ENCODE measurements at regions not wholly inside any gene's neighbourhood (a gene's known extent, or its start where the extent isn't known, plus 50 kb on each side); places are given as distances from the start of the nearest gene placed in this dataset.

- no peak for DNase-seq (ENCODE audit: low spot score)
- Mint-ChIP-seq H3K27me3 (ENCODE audit: insufficient read depth) (no peaks in the 10 kb centered on the region), H3K36me3 (ENCODE audit: low read depth) (no peaks in the 10 kb centered on the region), H3K4me1 (ENCODE audit: low read depth) (no peaks in the 10 kb centered on the region), H3K4me3 (no peak overlapping the region), H3K9me3 (no peaks in the 10 kb centered on the region), H3K27ac (no peak overlapping the region)
- intact Hi-C loops (cut with micrococcal nuclease): no loop called here
Observed at GRCh38 chr14:44814196-44814595, 147.6 kb downstream of the KLHL28 start.

- H3K36me3 Mint-ChIP-seq (ENCODE audit: low read depth): no peaks in the 10 kb centered on the region
- no peak overlapping the region for H3K4me3 Mint-ChIP-seq
- no peaks in the 10 kb centered on the region for H3K4me1 Mint-ChIP-seq (ENCODE audit: low read depth)
- intact Hi-C loops (cut with micrococcal nuclease): no loop called here
- no peak for DNase-seq (ENCODE audit: low spot score)
- H3K27ac Mint-ChIP-seq: no peak overlapping the region
- H3K27me3 Mint-ChIP-seq (ENCODE audit: insufficient read depth): no peaks in the 10 kb centered on the region
- H3K9me3 Mint-ChIP-seq: no peaks in the 10 kb centered on the region
Observed at GRCh38 chr14:44812672-44813071, 149.1 kb downstream of the KLHL28 start.

DNA sequence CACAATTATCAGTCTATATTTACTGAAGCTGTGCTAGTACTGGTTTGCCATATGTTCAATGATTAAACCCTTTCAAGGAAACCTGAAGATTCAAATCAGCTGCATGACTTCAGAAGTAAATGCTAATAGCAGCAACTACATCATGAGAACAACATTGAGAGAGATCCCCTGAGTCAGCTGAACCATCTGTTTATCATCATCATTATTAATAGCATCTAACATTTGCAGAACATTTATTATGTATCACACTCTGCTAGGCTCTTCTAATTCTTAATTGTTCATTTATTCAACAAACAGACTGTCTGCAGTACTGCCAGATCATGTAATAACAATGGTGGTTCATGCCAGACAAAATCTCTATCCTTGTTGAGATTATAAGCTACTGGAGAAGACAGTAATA is 157.4 kb downstream of the KLHL28 start:
- Mint-ChIP-seq H3K36me3 (ENCODE audit: low read depth) (no peaks in the 10 kb centered on the region), H3K4me3 (no peak overlapping the region), H3K9me3 (no peaks in the 10 kb centered on the region), H3K4me1 (ENCODE audit: low read depth) (no peaks in the 10 kb centered on the region), H3K27ac (no peak overlapping the region), H3K27me3 (ENCODE audit: insufficient read depth) (peaks cover 3% of the 10 kb centered on the region)
- no peak for DNase-seq (ENCODE audit: low spot score)
- intact Hi-C loops (cut with micrococcal nuclease): no loop called here

GRCh38 chr14:44803239-44803905 is 158.4 kb downstream of the KLHL28 start:
- no peak overlapping the region for H3K27ac Mint-ChIP-seq
- H3K4me3 Mint-ChIP-seq: no peak overlapping the region
- H3K36me3 Mint-ChIP-seq (ENCODE audit: low read depth): no peaks in the 10 kb centered on the region
- H3K9me3 Mint-ChIP-seq: no peaks in the 10 kb centered on the region
- H3K27me3 Mint-ChIP-seq (ENCODE audit: insufficient read depth): peaks cover 3% of the 10 kb centered on the region
- no peak for DNase-seq (ENCODE audit: low spot score)
- intact Hi-C loops (cut with micrococcal nuclease): no loop called here
- no peaks in the 10 kb centered on the region for H3K4me1 Mint-ChIP-seq (ENCODE audit: low read depth)

- H3K4me1 Mint-ChIP-seq (ENCODE audit: low read depth): no peaks in the 10 kb centered on the region
- intact Hi-C loops (cut with micrococcal nuclease): no loop called here
- no peaks in the 10 kb centered on the region for H3K36me3 Mint-ChIP-seq (ENCODE audit: low read depth)
- no peak overlapping the region for H3K27ac Mint-ChIP-seq
- peaks cover 3% of the 10 kb centered on the region for H3K27me3 Mint-ChIP-seq (ENCODE audit: insufficient read depth)
- no peaks in the 10 kb centered on the region for H3K9me3 Mint-ChIP-seq
- no peak overlapping the region for H3K4me3 Mint-ChIP-seq
- no peak for DNase-seq (ENCODE audit: low spot score)
Observed at GRCh38 chr14:44798386-44799242, 163.1 kb downstream of the KLHL28 start.

GRCh38 chr14:44795725-44796124 is 166.0 kb downstream of the KLHL28 start:
- no peak for DNase-seq (ENCODE audit: low spot score)
- H3K27me3 Mint-ChIP-seq (ENCODE audit: insufficient read depth): peaks cover 2% of the 10 kb centered on the region
- H3K4me3 Mint-ChIP-seq: no peak overlapping the region
- intact Hi-C loops (cut with micrococcal nuclease): no loop called here
- no peaks in the 10 kb centered on the region for H3K4me1 Mint-ChIP-seq (ENCODE audit: low read depth)
- H3K9me3 Mint-ChIP-seq: no peaks in the 10 kb centered on the region
- H3K27ac Mint-ChIP-seq: no peak overlapping the region
- no peaks in the 10 kb centered on the region for H3K36me3 Mint-ChIP-seq (ENCODE audit: low read depth)

- Mint-ChIP-seq H3K4me3 (no peak overlapping the region), H3K9me3 (no peaks in the 10 kb centered on the region), H3K36me3 (ENCODE audit: low read depth) (no peaks in the 10 kb centered on the region), H3K4me1 (ENCODE audit: low read depth) (no peaks in the 10 kb centered on the region), H3K27me3 (ENCODE audit: insufficient read depth) (peaks cover 2% of the 10 kb centered on the region), H3K27ac (no peak overlapping the region)
- intact Hi-C loops (cut with micrococcal nuclease): no loop called here
- DNase-seq (ENCODE audit: low spot score): no peak
Observed at GRCh38 chr14:44791730-44792129, 170.0 kb downstream of the KLHL28 start.

DNA sequence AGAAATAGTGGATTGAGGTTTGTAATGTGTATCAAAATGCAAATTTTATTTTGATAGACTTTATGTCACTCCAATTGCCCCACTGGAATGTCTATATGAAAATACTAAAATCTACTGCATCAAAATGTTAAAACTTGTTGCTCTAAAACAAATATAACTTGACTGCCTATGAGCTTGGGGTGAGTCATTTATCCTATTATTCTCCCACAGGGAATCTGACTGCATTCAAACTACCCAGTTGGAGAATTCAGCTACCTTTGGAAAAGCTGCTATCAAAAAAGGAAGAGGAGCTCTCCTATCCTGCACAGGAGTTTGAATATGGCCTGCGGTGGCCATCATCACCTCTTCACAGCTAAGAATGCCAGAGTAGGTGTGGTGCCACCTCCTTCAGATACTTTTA is 173.1 kb downstream of the KLHL28 start:
- peaks cover 2% of the 10 kb centered on the region for H3K27me3 Mint-ChIP-seq (ENCODE audit: insufficient read depth)
- DNase-seq (ENCODE audit: low spot score): no peak
- intact Hi-C loops (cut with micrococcal nuclease): no loop called here
- H3K9me3 Mint-ChIP-seq: no peaks in the 10 kb centered on the region
- H3K36me3 Mint-ChIP-seq (ENCODE audit: low read depth): no peaks in the 10 kb centered on the region
- no peak overlapping the region for H3K4me3 Mint-ChIP-seq
- H3K27ac Mint-ChIP-seq: no peak overlapping the region
- H3K4me1 Mint-ChIP-seq (ENCODE audit: low read depth): no peaks in the 10 kb centered on the region

DNA sequence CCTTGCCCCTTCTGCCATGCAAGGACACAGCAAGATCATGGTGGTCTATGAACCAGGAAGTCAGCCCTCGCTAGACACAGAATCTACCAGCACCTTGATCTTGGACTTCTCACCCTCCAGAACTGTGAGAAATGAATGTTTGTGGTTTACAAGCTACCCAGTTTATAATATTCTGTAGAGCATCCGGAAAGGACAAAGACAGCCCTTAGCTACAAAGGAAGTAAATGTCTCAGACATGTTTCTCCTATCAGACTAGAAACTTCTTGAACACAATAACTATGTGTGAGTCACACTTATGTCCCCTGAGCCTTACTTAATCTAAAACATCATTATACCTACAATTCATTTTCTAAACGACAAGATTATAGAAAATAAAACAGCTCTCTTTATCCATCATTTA is 176.7 kb downstream of the KLHL28 start:
- Mint-ChIP-seq H3K9me3 (no peaks in the 10 kb centered on the region), H3K27ac (no peak overlapping the region), H3K4me3 (no peak overlapping the region), H3K36me3 (ENCODE audit: low read depth) (no peaks in the 10 kb centered on the region), H3K27me3 (ENCODE audit: insufficient read depth) (no peaks in the 10 kb centered on the region), H3K4me1 (ENCODE audit: low read depth) (no peaks in the 10 kb centered on the region)
- DNase-seq (ENCODE audit: low spot score): no peak
- intact Hi-C loops (cut with micrococcal nuclease): no loop called here

DNA sequence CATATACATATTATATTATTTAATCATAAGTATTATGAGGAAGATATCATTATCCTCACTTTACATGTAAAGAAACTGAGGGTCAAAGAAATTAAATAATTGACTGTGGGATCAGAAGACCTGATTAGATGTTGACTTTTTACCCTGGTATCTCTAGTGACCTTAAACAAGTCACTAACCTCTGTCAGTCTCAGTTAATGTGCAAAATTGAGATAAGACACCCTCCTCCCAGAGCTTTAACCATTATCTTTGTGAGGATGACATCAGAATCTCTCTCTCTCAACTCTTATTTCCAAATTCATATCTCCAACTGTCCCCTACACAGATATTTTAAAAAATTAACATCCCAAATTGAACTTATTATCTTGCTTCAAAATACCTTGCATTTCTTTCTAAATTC is 177.8 kb downstream of the KLHL28 start:
- no peak for DNase-seq (ENCODE audit: low spot score)
- Mint-ChIP-seq H3K4me3 (no peak overlapping the region), H3K27ac (no peak overlapping the region), H3K36me3 (ENCODE audit: low read depth) (no peaks in the 10 kb centered on the region), H3K27me3 (ENCODE audit: insufficient read depth) (no peaks in the 10 kb centered on the region), H3K9me3 (no peaks in the 10 kb centered on the region), H3K4me1 (ENCODE audit: low read depth) (no peaks in the 10 kb centered on the region)
- intact Hi-C loops (cut with micrococcal nuclease): no loop called here

- H3K36me3 Mint-ChIP-seq (ENCODE audit: low read depth): no peaks in the 10 kb centered on the region
- intact Hi-C loops (cut with micrococcal nuclease): no loop called here
- H3K4me3 Mint-ChIP-seq: no peak overlapping the region
- H3K9me3 Mint-ChIP-seq: no peaks in the 10 kb centered on the region
- H3K4me1 Mint-ChIP-seq (ENCODE audit: low read depth): no peaks in the 10 kb centered on the region
- no peak for DNase-seq (ENCODE audit: low spot score)
- H3K27me3 Mint-ChIP-seq (ENCODE audit: insufficient read depth): no peaks in the 10 kb centered on the region
- no peak overlapping the region for H3K27ac Mint-ChIP-seq
Observed at GRCh38 chr14:44782775-44783238, 178.9 kb downstream of the KLHL28 start.

- Mint-ChIP-seq H3K9me3 (no peaks in the 10 kb centered on the region), H3K27ac (no peak overlapping the region), H3K4me1 (ENCODE audit: low read depth) (no peaks in the 10 kb centered on the region), H3K4me3 (no peak overlapping the region), H3K27me3 (ENCODE audit: insufficient read depth) (no peaks in the 10 kb centered on the region), H3K36me3 (ENCODE audit: low read depth) (no peaks in the 10 kb centered on the region)
- DNase-seq (ENCODE audit: low spot score): no peak
- intact Hi-C loops (cut with micrococcal nuclease): no loop called here
Observed at GRCh38 chr14:44780989-44781388, 180.8 kb downstream of the KLHL28 start.

DNA sequence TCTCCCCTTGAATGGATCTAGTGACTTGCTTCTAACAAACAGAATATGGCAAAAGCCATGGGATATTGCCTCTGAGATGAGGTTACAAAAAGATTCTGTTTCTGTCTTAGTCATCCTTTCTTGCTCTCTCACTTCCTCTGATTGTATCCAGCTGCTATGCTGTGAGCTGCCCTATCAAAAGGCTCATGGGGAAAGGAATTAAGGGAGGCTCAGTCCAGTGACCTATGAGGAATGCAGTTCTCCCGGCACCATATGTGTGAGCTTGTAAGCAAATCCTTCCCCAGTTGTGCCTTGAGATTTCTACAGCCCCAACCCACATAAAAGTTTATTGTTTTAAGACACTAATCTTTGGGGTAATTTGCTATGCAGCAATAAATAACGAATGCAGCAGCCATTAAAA is 183.1 kb downstream of the KLHL28 start:
- no peak overlapping the region for H3K4me3 Mint-ChIP-seq
- H3K9me3 Mint-ChIP-seq: no peaks in the 10 kb centered on the region
- intact Hi-C loops (cut with micrococcal nuclease): no loop called here
- H3K27ac Mint-ChIP-seq: no peak overlapping the region
- no peak for DNase-seq (ENCODE audit: low spot score)
- no peaks in the 10 kb centered on the region for H3K27me3 Mint-ChIP-seq (ENCODE audit: insufficient read depth)
- no peaks in the 10 kb centered on the region for H3K4me1 Mint-ChIP-seq (ENCODE audit: low read depth)
- H3K36me3 Mint-ChIP-seq (ENCODE audit: low read depth): no peaks in the 10 kb centered on the region

All from activated T-helper 1 cell treated with anti-CD3 and anti-CD28 coated beads, Interleukin-12 subunit alpha, Interleukin-12 subunit beta, Interleukin-2, Interleukin-4 antibody, amounts not matched to agents 30 ng/mL and 10 ng/mL and 1 ng/mL, durations not matched to agents 14 hours and 24 hours and 36 hours (primary cell).